ENCODE measurements at regions not wholly inside any gene's neighbourhood (a gene's known extent, or its start where the extent isn't known, plus 50 kb on each side); places are given as distances from the start of the nearest gene placed in this dataset.

GRCh38 chrX:33273535-33273934, 62.2 kb upstream of the DMD start:
- ChIA-PET CTCF (no interaction called here), POLR2A (ENCODE audit: unreplicated experiment) (no interaction called here)
- no peaks in the 10 kb centered on the region for H3K9me2 ChIP-seq (ENCODE audit: insufficient read depth)
- intact Hi-C loops (cut with micrococcal nuclease; ENCODE audit: unreplicated experiment), result no loop called here
- no peaks in the 10 kb centered on the region for H3F3A ChIP-seq (ENCODE audit: insufficient read depth, low read depth)
- no peak for DNase-seq
- H3K4me3 ChIP-seq, result no peak overlapping the region
- no peak overlapping the region for H3K27ac ChIP-seq
- TF ChIP-seq EZH2 (IDR thresholded peaks at IDR 0.05; ENCODE audit: low read depth) (no peak), CTCF (conservative IDR thresholded peaks at IDR 0.05) (no peak)
- no peaks in the 10 kb centered on the region for H3K27me3 ChIP-seq (ENCODE audit: insufficient read depth, low read depth)
- H3K4me2 ChIP-seq, result no peak overlapping the region
- no peaks in the 10 kb centered on the region for H3K79me2 ChIP-seq (ENCODE audit: low read depth)
- no peaks in the 10 kb centered on the region for H3K9me3 ChIP-seq (ENCODE audit: insufficient read depth, low read depth)
- no peak overlapping the region for H2AFZ ChIP-seq
- H3K4me1 ChIP-seq (replicated peaks; ENCODE audit: insufficient read depth), result no peaks in the 10 kb centered on the region
- H3K36me3 ChIP-seq (ENCODE audit: low read depth), result no peaks in the 10 kb centered on the region
- H4K20me1 ChIP-seq (ENCODE audit: insufficient read depth), result no peaks in the 10 kb centered on the region
- no TSS peak for BruUV-seq (replicated peaks)

- no peaks in the 10 kb centered on the region for H3F3A ChIP-seq (ENCODE audit: insufficient read depth, low read depth)
- H3K79me2 ChIP-seq (ENCODE audit: low read depth), result no peaks in the 10 kb centered on the region
- no peak for DNase-seq
- no peaks in the 10 kb centered on the region for H3K36me3 ChIP-seq (ENCODE audit: low read depth)
- H3K27me3 ChIP-seq (ENCODE audit: insufficient read depth, low read depth), result no peaks in the 10 kb centered on the region
- TF ChIP-seq EZH2 (IDR thresholded peaks at IDR 0.05; ENCODE audit: low read depth) (no peak), CTCF (conservative IDR thresholded peaks at IDR 0.05) (no peak)
- H4K20me1 ChIP-seq (ENCODE audit: insufficient read depth), result no peaks in the 10 kb centered on the region
- H3K9me2 ChIP-seq (ENCODE audit: insufficient read depth), result no peaks in the 10 kb centered on the region
- no TSS peak for BruUV-seq (replicated peaks)
- H3K27ac ChIP-seq, result no peak overlapping the region
- H2AFZ ChIP-seq, result no peak overlapping the region
- POLR2A ChIA-PET (ENCODE audit: unreplicated experiment), result no interaction called here
- H3K4me2 ChIP-seq, result no peak overlapping the region
- CTCF ChIA-PET, result no interaction called here
- H3K4me1 ChIP-seq (replicated peaks; ENCODE audit: insufficient read depth), result no peaks in the 10 kb centered on the region
- no peaks in the 10 kb centered on the region for H3K9me3 ChIP-seq (ENCODE audit: insufficient read depth, low read depth)
- no peak overlapping the region for H3K4me3 ChIP-seq
- intact Hi-C loops (cut with micrococcal nuclease; ENCODE audit: unreplicated experiment), result no loop called here
Observed at GRCh38 chrX:33272986-33273385, 61.6 kb upstream of the DMD start.
